ENCODE measurements at regions not wholly inside any gene's neighbourhood (a gene's known extent, or its start where the extent isn't known, plus 50 kb on each side); places are given as distances from the start of the nearest gene placed in this dataset.

DNA sequence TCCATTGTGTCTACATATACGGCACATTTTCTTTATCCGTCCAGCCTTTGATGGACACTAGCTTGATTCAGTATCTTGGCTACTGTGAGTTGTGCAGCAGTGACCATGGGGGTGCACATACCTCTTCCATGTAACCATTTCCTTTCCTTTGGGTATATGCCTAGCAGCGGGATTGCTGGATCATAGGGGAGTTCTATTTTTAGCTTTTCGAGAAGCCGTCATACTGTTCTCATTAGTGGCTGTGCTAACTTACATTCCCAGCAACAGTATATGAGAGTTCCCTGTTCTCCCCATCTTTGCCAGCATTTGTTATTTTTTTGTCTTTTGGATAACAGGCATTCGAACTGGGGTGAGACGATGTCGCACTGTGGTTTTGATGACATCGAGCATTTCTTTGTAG lies 395.0 kb downstream of the SMOC2 start:
- no peak for TF ChIP-seq RFX5 (IDR thresholded peaks at IDR 0.05; ENCODE audit: low read depth, low read length)
- TF ChIP-seq, protein P1, sequence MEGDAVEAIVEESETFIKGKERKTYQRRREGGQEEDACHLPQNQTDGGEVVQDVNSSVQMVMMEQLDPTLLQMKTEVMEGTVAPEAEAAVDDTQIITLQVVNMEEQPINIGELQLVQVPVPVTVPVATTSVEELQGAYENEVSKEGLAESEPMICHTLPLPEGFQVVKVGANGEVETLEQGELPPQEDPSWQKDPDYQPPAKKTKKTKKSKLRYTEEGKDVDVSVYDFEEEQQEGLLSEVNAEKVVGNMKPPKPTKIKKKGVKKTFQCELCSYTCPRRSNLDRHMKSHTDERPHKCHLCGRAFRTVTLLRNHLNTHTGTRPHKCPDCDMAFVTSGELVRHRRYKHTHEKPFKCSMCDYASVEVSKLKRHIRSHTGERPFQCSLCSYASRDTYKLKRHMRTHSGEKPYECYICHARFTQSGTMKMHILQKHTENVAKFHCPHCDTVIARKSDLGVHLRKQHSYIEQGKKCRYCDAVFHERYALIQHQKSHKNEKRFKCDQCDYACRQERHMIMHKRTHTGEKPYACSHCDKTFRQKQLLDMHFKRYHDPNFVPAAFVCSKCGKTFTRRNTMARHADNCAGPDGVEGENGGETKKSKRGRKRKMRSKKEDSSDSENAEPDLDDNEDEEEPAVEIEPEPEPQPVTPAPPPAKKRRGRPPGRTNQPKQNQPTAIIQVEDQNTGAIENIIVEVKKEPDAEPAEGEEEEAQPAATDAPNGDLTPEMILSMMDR (conservative IDR thresholded peaks at IDR 0.05; ENCODE audit: low read depth, low read length): no peak
- no peak for TF ChIP-seq SMC3 (IDR thresholded peaks at IDR 0.05; ENCODE audit: low read depth, low read length)
- no peak for TF ChIP-seq MXI1 (IDR thresholded peaks at IDR 0.05; ENCODE audit: borderline replicate concordance, low read depth, low read length)
- TF ChIP-seq FOS (IDR thresholded peaks at IDR 0.05; ENCODE audit: low read depth, low read length): no peak
- TF ChIP-seq CHD1 (IDR thresholded peaks at IDR 0.05; ENCODE audit: low read depth, low read length): no peak
- TF ChIP-seq POLR2A (IDR thresholded peaks at IDR 0.05; ENCODE audit: low read depth, low read length): no peak
- TF ChIP-seq CEBPB (IDR thresholded peaks at IDR 0.05; ENCODE audit: low read depth, low read length): no peak
